GM20000 (cell line): ENCODE measurements at regions not wholly inside any gene's neighbourhood (a gene's known extent, or its start where the extent isn't known, plus 50 kb on each side); places are given as distances from the start of the nearest gene placed in this dataset.
"Not testable (repeated sequence)": the region's sequence is repeated elsewhere in the genome, so short reads cannot be mapped to it uniquely, and the experiment has no call there.

Source experiments
- DNase-seq: peaks from one replicate; pipeline ENCODE4 v3.0.0; 2012; ENCODE audit warnings: low spot score
- CTCF ChIP-seq: IDR thresholded peaks from 2 replicates; pipeline ENCODE4 v1.5.1; 2012; ENCODE audit warnings: mild to moderate bottlenecking, control low read depth; ENCODE audit errors: extremely low read depth, missing control alignments

- DNase-seq, result no peak
- no peak for TF ChIP-seq CTCF
Observed at GRCh38 chr6:99143108-99143861, 195.5 kb upstream of the FBXL4 start.

GRCh38 chr6:99141906-99142305, 194.2 kb upstream of the FBXL4 start:
- not testable (repeated sequence) for DNase-seq

GRCh38 chr6:99138445-99138844, 190.7 kb upstream of the FBXL4 start:
- DNase-seq, result no peak
- no peak for TF ChIP-seq CTCF

GRCh38 chr6:99137314-99137713, 189.6 kb upstream of the FBXL4 start:
- no peak for TF ChIP-seq CTCF
- no peak for DNase-seq

- no peak for DNase-seq
- TF ChIP-seq CTCF, result no peak
Observed at GRCh38 chr6:99136488-99136887, 188.7 kb upstream of the FBXL4 start.

GRCh38 chr6:99132026-99132635, 184.4 kb upstream of the FBXL4 start:
- DNase-seq, result no peak
- no peak for TF ChIP-seq CTCF

- no peak for DNase-seq
- TF ChIP-seq CTCF, result no peak
Observed at GRCh38 chr6:99130897-99131873, 183.4 kb upstream of the FBXL4 start.
